CD4-positive, alpha-beta T cell treated with Interleukin-4 for 1 hour (primary cell): ENCODE measurements at regions not wholly inside any gene's neighbourhood (a gene's known extent, or its start where the extent isn't known, plus 50 kb on each side); places are given as distances from the start of the nearest gene placed in this dataset.
A peak's percentile ranks its signal among the peaks of the same experiment; 100 is the strongest.

Source experiments
- DNase-seq, 2 donors: peaks; one replicate each; pipeline ENCODE4 v3.0.0-alpha.2; 2020 to 2022

GRCh38 chr18:73961804-73962203 lies 185.8 kb downstream of the FBXO15 start:
- no peak for DNase-seq

- no peak for DNase-seq
Measured at GRCh38 chr18:73959352-73959751, 188.3 kb downstream of the FBXO15 start.

DNA sequence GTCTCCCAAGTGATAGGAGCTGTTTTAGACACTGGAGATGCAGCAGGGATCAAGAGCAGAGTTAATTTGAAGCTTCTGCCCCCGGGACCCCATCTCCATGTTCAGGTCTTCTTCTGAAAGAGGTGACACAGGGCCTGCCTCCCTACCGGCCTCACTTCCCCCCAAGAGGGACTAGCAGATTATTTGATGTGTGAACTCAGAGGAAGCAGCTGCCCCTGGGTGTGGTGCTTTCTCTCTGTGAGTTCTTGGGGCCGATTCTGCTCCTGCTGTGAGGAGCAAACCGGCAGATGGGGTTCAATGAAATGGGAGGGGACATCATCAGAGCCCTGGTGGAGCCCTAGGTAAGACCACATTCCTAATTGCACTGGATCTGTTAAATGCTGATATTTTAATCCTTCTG lies 193.4 kb downstream of the FBXO15 start:
- peak in 1 of 2 donors; percentile 13 for DNase-seq

GRCh38 chr18:73952296-73952946 lies 195.2 kb downstream of the FBXO15 start:
- DNase-seq, result no peak

DNA sequence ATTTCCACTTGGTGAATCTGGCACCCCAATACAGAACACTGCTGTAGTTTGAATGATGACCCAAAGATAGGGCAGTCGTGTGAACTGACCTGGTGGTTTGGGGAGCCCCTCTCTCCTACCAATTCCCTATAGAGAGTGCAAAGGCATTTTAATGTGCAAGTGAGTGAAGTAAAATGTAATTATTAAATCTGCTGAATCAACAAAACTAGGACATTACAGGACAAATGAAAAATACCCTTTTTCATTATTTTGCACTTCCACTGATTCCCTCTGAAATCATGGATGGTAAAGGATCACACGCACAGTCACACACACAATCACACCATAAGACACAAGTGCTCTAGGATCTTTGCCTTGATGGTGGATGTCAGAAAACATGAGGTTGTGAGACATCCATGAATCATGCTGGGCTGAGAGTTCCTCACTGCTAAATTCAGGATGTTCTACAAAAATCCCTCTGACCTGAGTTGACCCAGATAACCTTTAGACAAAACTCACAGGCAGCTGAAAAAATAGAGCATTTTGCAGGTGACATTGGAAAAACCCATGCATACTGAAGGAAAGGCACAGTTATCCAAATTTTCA lies 197.4 kb downstream of the FBXO15 start:
- no peak for DNase-seq

DNA sequence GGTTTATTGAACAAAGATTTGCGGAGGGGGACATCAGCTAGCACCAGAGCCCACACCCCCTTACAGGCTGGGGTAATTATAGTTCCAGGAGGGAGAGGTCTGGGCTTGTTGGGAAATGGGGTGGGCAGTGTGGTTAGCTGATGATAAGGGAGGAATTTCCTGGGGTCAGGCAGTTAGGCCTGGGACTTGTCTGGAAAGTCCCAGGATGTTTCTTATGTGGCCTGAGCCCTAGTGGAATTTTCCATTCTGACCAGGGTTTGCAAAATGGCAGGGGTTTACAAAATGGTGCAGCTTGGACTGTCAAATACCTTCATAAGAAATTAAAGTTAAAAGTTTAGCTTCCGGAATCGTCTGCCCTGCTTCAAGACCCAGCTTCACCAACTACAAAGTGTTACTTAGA lies 199.1 kb downstream of the FBXO15 start:
- no peak for DNase-seq

- DNase-seq, result no peak
Measured at GRCh38 chr18:73948084-73948483, 199.6 kb downstream of the FBXO15 start.

- DNase-seq, result no peak
Measured at GRCh38 chr18:73947180-73947921, 200.3 kb downstream of the FBXO15 start.

DNA sequence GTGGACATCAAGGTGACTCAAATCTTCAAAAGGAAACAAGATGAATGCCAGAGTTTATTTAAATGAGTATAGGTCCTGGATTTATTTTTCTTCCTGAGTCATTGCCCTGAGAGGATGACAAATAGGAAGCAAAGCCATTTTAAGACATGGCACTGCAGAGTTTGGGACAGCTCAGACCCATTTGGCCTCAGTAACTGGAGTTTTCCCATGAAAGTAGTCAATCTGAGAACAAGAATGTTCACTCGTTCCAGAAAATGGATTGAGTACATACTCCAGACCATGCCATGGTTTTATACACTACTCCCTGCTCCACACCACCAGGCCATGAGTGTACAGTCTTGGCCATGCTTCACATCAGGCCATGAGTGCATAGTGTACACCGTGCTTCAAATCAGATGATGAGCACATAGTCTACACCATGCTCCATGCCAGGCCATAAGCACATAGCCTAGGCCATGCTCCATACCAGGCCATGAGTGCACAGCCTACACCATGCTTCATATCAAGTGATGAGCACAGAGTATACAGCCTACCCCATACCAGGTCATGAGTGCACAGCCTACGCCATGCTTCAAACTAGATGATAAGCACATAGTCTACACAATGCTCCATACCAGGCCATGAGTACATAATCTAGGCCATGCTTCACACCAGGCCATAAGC lies 202.4 kb downstream of the FBXO15 start:
- no peak for DNase-seq

- no peak for DNase-seq
Measured at GRCh38 chr18:73944715-73945114, 202.9 kb downstream of the FBXO15 start.

- DNase-seq, result no peak
Measured at GRCh38 chr18:73943763-73944162, 203.9 kb downstream of the FBXO15 start.

- no peak for DNase-seq
Measured at GRCh38 chr18:73942956-73943355, 204.7 kb downstream of the FBXO15 start.

GRCh38 chr18:73942081-73942625 lies 205.5 kb downstream of the FBXO15 start:
- no peak for DNase-seq

GRCh38 chr18:73940721-73941120 lies 206.9 kb downstream of the FBXO15 start:
- DNase-seq, result no peak

GRCh38 chr18:73939391-73939790 lies 208.2 kb downstream of the FBXO15 start:
- DNase-seq, result no peak

- DNase-seq, result no peak
Measured at GRCh38 chr18:73933685-73934084, 213.9 kb downstream of the FBXO15 start.

- no peak for DNase-seq
Measured at GRCh38 chr18:73932976-73933375, 214.7 kb downstream of the FBXO15 start.

- no peak for DNase-seq
Measured at GRCh38 chr18:73927496-73927895, 220.1 kb downstream of the FBXO15 start.

DNA sequence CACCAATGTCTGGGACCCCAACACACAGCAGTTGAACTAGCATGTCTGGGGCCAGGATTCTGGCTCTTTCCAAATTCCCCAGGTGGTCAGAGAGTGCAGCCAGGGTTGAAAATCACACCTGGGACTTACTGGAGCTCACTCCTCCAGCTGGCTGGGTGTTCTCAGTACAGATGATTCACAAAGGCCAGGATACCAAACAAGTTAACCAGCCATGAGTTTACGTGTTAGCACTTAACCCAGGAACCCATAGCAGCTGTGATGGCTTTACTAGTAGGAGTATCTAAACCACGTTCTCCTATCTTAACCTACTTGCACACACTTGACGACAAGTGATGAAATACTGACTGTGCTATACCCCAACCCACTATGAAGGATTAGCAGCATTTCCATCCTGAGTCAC lies 222.8 kb downstream of the FBXO15 start:
- no peak for DNase-seq

DNA sequence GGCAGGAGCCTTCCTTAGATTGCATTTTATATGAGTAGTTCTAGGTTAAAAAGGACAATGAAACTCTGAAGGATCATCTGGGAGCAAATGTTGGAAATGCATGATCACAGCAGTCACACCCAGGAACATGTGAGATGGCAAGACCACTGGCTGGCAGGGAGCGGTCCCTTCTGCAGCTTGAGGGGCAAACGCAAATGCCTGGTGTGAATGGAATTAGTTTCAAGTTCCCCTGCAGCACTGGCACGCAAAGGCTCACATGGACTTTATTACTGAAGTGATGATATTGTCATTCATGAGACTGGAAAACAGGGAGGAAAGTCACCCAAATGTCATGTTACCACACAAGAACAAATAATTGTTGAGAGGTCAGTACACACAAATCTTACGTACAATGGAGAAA lies 223.3 kb downstream of the FBXO15 start:
- DNase-seq, result no peak

DNA sequence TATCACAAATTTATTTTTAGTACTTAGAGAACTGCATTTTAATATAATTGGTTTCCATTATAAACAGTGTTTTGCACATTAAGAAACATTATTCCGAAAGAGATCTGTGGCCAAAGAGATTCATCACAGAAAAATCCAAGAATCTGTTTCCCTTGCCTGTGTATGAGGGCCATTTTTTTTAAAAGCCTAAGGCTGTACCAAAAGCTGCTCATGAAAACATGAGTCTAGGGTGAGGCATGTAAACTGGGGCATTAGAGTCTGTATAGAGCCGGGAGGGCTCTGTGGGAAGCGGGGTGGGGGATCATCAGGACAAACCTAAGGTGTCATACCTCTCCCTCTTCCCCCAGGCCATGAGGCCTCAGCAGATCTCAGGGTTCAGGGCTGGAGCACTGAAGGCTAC lies 223.8 kb downstream of the FBXO15 start:
- DNase-seq, result no peak

DNA sequence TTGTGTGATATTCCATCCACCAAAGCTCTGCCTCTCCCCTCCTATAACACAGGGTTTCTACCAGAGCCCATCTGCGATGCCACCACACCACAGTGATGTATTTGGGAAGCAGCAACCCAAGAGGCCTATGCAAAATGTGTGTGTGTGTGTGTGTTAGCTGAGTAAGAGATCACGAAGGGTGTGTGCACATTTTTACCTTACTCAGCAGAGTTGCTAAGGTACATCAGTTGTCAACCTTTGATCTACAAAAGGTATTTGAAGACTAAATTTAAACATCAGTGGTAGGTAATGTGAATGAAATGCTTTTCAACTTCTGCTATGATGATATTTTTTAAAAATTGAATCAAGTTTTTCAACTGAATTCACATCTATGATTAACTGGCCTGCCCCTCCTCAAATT lies 227.6 kb downstream of the FBXO15 start:
- DNase-seq, result no peak

DNA sequence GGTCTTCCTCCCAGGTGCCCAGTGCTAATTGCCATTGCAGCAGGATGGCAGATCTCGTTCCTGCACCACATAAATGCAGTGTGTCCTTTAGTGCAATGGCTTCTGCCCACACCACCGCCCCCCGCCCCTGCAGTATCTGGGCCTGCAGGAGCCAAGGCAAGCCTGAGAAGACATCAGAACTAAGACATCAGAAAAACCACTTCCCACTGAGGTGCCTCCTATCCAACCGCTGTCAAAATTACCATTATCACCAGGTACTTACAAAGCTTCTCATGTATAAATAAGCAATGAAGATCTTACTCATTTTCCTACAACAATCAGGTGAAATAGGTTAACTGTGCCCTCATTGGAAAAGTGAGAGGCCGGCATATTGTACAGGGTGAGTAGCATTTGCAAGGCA lies 228.8 kb downstream of the FBXO15 start:
- DNase-seq, result no peak

GRCh38 chr18:73917046-73917445 lies 230.6 kb downstream of the FBXO15 start:
- no peak for DNase-seq
